SH-SY5Y (cell line): ENCODE measurements at regions not wholly inside any gene's neighbourhood (a gene's known extent, or its start where the extent isn't known, plus 50 kb on each side); places are given as distances from the start of the nearest gene placed in this dataset.

Experiments used
- GATA2 ChIP-seq: IDR thresholded peaks from 2 replicates; pipeline ENCODE4 v1.6.1; 2011; ENCODE audit warnings: mild to moderate bottlenecking, low read depth, low read length
- GATA3 ChIP-seq: IDR thresholded peaks from 2 replicates; pipeline ENCODE4 v1.6.1; 2011; ENCODE audit warnings: low read depth, mild to moderate bottlenecking, low read length, moderate library complexity

- TF ChIP-seq GATA2: no peak
- no peak for TF ChIP-seq GATA3
These were observed 449.4 kb downstream of the RASEF start for GRCh38 chr9:82613498-82613897.
